Astrocyte (in vitro differentiated cells and primary cell): ENCODE measurements at regions not wholly inside any gene's neighbourhood (a gene's known extent, or its start where the extent isn't known, plus 50 kb on each side); places are given as distances from the start of the nearest gene placed in this dataset.
"Not testable (repeated sequence)": the region's sequence is repeated elsewhere in the genome, so short reads cannot be mapped to it uniquely, and the experiment has no call there.

ENCODE experiments used
- CTCF ChIP-seq: IDR thresholded peaks from 2 replicates; pipeline ENCODE4 v1.5.1; 2011; ENCODE audit warnings: low read depth, mild to moderate bottlenecking, inconsistent platforms, low read length, moderate library complexity; ENCODE audit not compliant: insufficient read depth
- EZH2 ChIP-seq: IDR thresholded peaks from 2 replicates; pipeline ENCODE4 v1.6.1; 2012; ENCODE audit warnings: mild to moderate bottlenecking, low read length, inconsistent platforms; ENCODE audit not compliant: insufficient read depth

GRCh38 chr6:134403312-134403711 lies 85.4 kb upstream of the SGK1 start:
- not testable (repeated sequence) for TF ChIP-seq CTCF, EZH2
